ENCODE measurements at regions not wholly inside any gene's neighbourhood (a gene's known extent, or its start where the extent isn't known, plus 50 kb on each side); places are given as distances from the start of the nearest gene placed in this dataset.

DNA sequence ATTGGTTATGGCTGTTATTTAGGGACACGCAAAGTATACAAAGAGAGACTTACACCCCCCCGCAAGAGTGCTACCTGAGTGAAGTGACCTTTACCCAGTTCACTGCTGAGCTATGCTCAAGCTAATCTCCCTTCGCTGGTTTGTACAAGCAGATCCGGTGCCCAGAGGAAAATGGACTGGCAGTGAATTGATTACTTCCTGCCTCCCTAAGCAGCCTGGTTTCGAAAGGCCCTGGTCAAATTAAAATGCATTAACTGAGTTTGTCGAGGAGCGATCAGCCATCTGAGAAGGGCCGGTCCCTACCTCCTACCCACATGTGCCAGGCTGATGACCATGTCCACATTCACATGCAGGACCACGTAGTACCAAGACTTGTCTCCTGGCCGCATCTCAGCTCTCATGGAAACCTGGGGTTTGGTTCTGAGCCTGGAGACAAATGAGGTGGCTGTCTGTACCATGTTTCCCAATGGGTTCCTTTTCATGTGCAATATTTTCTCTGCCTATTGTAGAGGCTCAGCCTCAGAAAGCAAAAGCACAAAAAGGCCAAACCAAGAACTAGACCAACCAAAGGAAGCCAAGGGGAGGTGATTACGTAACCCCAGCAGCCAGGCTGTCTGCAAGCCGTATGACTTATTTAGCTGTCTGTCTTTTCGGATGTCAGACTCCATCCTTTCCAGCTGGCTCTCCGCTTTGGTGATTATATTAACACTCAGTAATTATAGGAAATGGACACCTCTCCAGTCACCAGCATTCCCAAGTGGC lies 284.7 kb upstream of the PWP1 start:
- TF ChIP-seq, protein P1, sequence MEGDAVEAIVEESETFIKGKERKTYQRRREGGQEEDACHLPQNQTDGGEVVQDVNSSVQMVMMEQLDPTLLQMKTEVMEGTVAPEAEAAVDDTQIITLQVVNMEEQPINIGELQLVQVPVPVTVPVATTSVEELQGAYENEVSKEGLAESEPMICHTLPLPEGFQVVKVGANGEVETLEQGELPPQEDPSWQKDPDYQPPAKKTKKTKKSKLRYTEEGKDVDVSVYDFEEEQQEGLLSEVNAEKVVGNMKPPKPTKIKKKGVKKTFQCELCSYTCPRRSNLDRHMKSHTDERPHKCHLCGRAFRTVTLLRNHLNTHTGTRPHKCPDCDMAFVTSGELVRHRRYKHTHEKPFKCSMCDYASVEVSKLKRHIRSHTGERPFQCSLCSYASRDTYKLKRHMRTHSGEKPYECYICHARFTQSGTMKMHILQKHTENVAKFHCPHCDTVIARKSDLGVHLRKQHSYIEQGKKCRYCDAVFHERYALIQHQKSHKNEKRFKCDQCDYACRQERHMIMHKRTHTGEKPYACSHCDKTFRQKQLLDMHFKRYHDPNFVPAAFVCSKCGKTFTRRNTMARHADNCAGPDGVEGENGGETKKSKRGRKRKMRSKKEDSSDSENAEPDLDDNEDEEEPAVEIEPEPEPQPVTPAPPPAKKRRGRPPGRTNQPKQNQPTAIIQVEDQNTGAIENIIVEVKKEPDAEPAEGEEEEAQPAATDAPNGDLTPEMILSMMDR (IDR thresholded peaks at IDR 0.05): no peak
- Histone ChIP-seq H3K27me3 (ENCODE audit: low read depth) (no peaks in the 10 kb centered on the region), H3K9me3 (no peaks in the 10 kb centered on the region), H3K27ac (no peak overlapping the region), H3K4me1 (no peaks in the 10 kb centered on the region), H3K4me3 (no peak overlapping the region), H3K36me3 (no peaks in the 10 kb centered on the region)
- DNase-seq (no peak), ATAC-seq (no peak)
- intact Hi-C loops (cut with DNase I): no loop called here

DNA sequence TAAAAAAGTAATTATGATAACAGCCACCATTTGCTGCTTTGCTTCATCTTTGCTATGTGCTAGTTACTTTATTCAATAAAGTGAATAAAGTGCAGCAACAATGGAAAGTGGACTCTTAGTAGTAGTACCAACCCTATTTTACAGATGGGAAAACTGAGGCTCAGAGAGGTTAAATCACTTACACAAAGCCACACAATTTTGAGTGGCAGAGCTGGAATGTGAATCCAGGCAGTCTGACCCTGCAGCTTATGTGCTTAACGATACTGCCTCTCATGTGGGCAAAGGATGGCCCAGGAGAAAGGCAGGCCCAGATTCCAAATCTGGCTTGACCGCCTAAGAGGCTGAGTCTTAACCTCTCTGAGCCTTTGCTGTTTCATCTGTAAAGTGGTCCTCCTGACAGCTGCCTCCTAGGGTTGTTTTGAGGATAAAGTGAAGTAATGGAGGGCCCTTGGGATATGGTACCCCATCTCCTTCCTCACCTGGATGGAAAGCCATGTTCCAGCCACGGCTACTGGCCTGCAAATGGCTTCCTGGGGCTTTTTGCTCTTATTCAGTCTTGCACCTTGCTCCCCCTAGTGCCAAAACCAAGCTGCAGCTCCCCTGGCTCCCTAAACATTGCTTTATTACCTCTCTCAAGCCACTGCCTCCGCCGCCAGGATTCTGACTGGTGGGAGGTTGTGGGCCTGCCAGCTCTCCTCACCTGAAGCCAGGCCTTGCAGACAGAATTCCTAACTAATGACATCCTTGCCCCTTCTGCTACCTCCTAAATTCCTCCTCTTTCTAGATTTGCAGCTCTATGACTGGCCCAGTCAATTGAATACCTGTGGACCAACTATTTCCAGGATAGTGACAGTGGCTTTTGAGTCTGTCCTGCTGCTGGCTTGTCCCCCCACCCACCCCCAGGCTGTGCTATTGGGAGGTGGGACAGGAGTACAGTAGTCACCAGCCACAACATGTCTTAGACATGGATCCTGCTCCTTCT lies 283.3 kb upstream of the PWP1 start:
- ATAC-seq (peak; percentile 46 to 59), DNase-seq (no peak)
- TF ChIP-seq, protein P1 (IDR thresholded peaks at IDR 0.05): peak; percentile 47

DNA sequence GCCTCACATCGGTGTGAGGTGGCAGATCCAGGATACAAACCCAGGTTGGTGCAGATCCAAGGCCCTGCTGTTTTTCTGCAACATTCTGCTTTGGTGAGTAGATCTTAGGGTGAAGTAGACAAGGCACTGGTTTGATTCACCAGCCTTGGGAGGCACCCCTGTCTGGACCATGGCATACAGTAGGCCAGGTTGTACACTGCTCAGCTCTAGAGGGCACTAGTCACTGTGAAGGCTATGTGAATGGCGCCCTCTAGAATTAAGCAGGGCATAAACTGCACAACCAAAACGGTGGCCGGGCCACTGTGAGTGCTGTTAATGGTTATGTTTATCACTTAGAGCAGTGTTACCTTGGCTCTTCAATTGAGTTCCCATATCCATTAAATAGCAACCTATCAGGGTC lies 280.6 kb upstream of the PWP1 start:
- ATAC-seq (peak; percentile 26 to 61), DNase-seq (no peak)
- Histone ChIP-seq H3K9me3 (no peaks in the 10 kb centered on the region), H3K36me3 (no peaks in the 10 kb centered on the region), H3K27ac (no peak overlapping the region), H3K27me3 (ENCODE audit: low read depth) (no peaks in the 10 kb centered on the region), H3K4me3 (no peak overlapping the region), H3K4me1 (no peaks in the 10 kb centered on the region)
- TF ChIP-seq, protein P1 (IDR thresholded peaks at IDR 0.05): peak; percentile 28
- intact Hi-C loops (cut with DNase I): no loop called here

More for the DNA sequence above, 283.3 kb upstream of the PWP1 start:
- Histone ChIP-seq H3K4me1 (no peaks in the 10 kb centered on the region), H3K27ac (no peak overlapping the region), H3K4me3 (no peak overlapping the region), H3K36me3 (no peaks in the 10 kb centered on the region), H3K27me3 (ENCODE audit: low read depth) (no peaks in the 10 kb centered on the region), H3K9me3 (no peaks in the 10 kb centered on the region)
- intact Hi-C loops (cut with DNase I): no loop called here

DNA sequence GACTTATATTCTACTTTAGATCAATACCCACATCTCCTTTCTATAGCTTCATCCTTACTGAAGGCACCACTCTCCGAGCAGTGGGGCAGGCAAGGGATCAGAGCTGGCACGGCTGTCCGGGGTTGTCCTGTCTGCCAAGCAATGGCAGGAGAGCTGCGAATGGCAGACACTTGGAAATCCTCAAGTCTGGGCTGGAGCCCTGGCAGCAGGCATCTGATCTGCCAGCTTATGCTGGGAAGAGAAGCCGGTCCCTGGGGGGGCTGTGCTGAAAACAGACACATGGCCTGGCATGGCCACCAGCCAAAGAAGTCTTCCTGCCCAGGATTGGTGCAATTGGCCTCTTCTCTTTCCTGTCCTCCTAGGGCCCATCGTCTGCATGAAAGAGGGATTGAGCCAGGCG lies 280.2 kb upstream of the PWP1 start:
- ATAC-seq (no peak), DNase-seq (no peak)
- no peak overlapping the region for H3K27ac ChIP-seq
- TF ChIP-seq, protein P1 (IDR thresholded peaks at IDR 0.05): no peak
- H3K9me3 ChIP-seq: no peaks in the 10 kb centered on the region
- no peaks in the 10 kb centered on the region for H3K36me3 ChIP-seq
- H3K4me3 ChIP-seq: no peak overlapping the region
- intact Hi-C loops (cut with DNase I): no loop called here
- no peaks in the 10 kb centered on the region for H3K27me3 ChIP-seq (ENCODE audit: low read depth)
- no peaks in the 10 kb centered on the region for H3K4me1 ChIP-seq

DNA sequence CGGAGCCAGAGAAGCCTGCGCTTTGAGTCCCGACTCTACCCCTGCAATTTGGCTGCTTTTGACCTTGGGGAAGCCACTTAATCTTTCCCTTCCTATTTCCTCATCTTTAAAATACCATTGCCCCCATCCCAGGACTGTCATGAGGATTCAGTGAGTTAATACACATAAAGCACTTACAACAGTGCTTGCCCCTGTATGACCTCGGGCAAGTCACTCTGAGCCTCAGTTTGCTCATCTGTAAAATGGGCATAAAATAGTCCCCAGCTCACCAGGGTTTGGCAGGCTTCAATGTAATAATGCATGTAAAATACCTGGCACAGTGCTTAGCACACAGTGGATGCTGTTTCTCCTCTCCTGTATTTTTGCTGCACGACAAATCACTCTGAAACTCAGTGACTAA lies 278.7 kb upstream of the PWP1 start:
- ATAC-seq (no peak), DNase-seq (no peak)
- no peak overlapping the region for H3K27ac ChIP-seq
- no peaks in the 10 kb centered on the region for H3K36me3 ChIP-seq
- TF ChIP-seq, protein P1 (IDR thresholded peaks at IDR 0.05): no peak
- no peaks in the 10 kb centered on the region for H3K4me1 ChIP-seq
- H3K9me3 ChIP-seq: no peaks in the 10 kb centered on the region
- intact Hi-C loops (cut with DNase I): no loop called here
- H3K27me3 ChIP-seq (ENCODE audit: low read depth): no peaks in the 10 kb centered on the region
- no peak overlapping the region for H3K4me3 ChIP-seq
